HG03439 (cell line): ENCODE measurements at regions not wholly inside any gene's neighbourhood (a gene's known extent, or its start where the extent isn't known, plus 50 kb on each side); places are given as distances from the start of the nearest gene placed in this dataset.

Experiments used
- ATAC-seq: cut with Tn5 transposase; IDR thresholded peaks from one replicate; pipeline ENCODE4 v1.9.1; 2021; ENCODE audit warnings: mild to moderate bottlenecking, moderate library complexity; ENCODE audit not compliant: unreplicated experiment

- no peak for ATAC-seq
Observed at GRCh38 chr2:167900435-167901114, 346.8 kb downstream of the STK39 start.

GRCh38 chr2:167898340-167898739, 349.1 kb downstream of the STK39 start:
- ATAC-seq: no peak

GRCh38 chr2:167891841-167892240, 355.6 kb downstream of the STK39 start:
- no peak for ATAC-seq

GRCh38 chr2:167890739-167891138, 356.7 kb downstream of the STK39 start:
- no peak for ATAC-seq

GRCh38 chr2:167880415-167880814, 367.0 kb downstream of the STK39 start:
- ATAC-seq: no peak

GRCh38 chr2:167875529-167875928, 371.9 kb downstream of the STK39 start:
- no peak for ATAC-seq

GRCh38 chr2:167874812-167875211, 372.6 kb downstream of the STK39 start:
- ATAC-seq: no peak

GRCh38 chr2:167871286-167871685, 376.1 kb downstream of the STK39 start:
- ATAC-seq: no peak

- no peak for ATAC-seq
Observed at GRCh38 chr2:167869200-167869599, 378.2 kb downstream of the STK39 start.

- ATAC-seq: no peak
Observed at GRCh38 chr2:167863377-167863776, 384.0 kb downstream of the STK39 start.

GRCh38 chr2:167862782-167863181, 384.6 kb downstream of the STK39 start:
- no peak for ATAC-seq

GRCh38 chr2:167862296-167862695, 385.1 kb downstream of the STK39 start:
- ATAC-seq: no peak

- ATAC-seq: no peak
Observed at GRCh38 chr2:167861574-167862193, 385.7 kb downstream of the STK39 start.

- ATAC-seq: no peak
Observed at GRCh38 chr2:167860082-167860481, 387.3 kb downstream of the STK39 start.

GRCh38 chr2:167859676-167860075, 387.7 kb downstream of the STK39 start:
- no peak for ATAC-seq

GRCh38 chr2:167858086-167858485, 389.3 kb downstream of the STK39 start:
- no peak for ATAC-seq

- ATAC-seq: no peak
Observed at GRCh38 chr2:167857416-167857815, 390.0 kb downstream of the STK39 start.

- no peak for ATAC-seq
Observed at GRCh38 chr2:167856190-167856589, 391.2 kb downstream of the STK39 start.

GRCh38 chr2:167855211-167855610, 392.2 kb downstream of the STK39 start:
- ATAC-seq: no peak

- no peak for ATAC-seq
Observed at GRCh38 chr2:167853717-167854116, 393.7 kb downstream of the STK39 start.

- no peak for ATAC-seq
Observed at GRCh38 chr2:167851876-167852275, 395.5 kb downstream of the STK39 start.

GRCh38 chr2:167851323-167851860, 396.0 kb downstream of the STK39 start:
- no peak for ATAC-seq
